DMS53 (cell line): ENCODE measurements at regions not wholly inside any gene's neighbourhood (a gene's known extent, or its start where the extent isn't known, plus 50 kb on each side); places are given as distances from the start of the nearest gene placed in this dataset.
"Not testable (repeated sequence)": the region's sequence is repeated elsewhere in the genome, so short reads cannot be mapped to it uniquely, and the experiment has no call there.

Experiments used
- DNase-seq: peaks from one replicate; lab custom pipeline; 2025; lab: John Stamatoyannopoulos, UW

DNA sequence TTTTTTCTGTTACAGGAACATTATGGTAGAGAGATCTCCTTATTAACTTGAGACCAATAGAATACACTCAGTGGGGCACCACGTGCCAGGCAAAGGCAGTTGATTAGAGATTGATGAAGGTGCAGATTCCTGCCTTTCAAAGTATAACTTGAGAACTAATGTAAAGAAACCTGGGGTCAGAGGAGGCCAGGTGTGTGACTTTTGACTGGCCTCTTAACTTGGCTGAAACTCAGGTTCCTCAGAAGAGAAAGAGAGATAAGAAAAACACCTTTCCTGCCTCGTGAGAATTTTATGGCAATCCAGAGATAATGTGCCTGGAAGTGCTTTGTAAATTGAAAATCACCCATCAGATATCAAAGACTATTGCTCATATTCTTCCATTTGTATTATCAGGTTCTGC is 110.7 kb upstream of the GZMB start:
- DNase-seq, result no peak

DNA sequence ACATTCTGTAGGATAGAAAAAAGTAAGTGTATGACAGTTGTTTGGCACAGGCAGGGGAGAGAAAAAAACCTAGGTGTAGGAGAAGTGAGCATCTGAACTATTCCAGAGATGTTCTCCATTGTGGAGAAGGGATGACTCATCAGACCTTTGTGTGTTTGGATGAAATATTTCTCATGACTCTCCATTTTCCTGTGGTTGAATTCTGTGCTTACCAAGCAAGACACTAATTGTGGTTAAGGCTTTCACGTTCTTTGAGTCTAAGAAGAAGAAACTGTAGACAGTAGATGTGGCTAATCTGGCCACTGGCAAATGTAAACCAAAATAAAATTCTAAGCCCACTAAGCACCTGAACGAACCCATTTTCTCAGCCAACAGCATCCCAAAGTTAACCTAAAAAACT is 107.9 kb upstream of the GZMB start:
- DNase-seq, result peak; percentile 45

GRCh38 chr14:24735984-24736630 is 102.1 kb upstream of the GZMB start:
- no peak for DNase-seq

GRCh38 chr14:24734917-24735500 is 101.0 kb upstream of the GZMB start:
- DNase-seq, result peak; percentile 86

GRCh38 chr14:24726480-24726879 is 92.5 kb upstream of the GZMB start:
- no peak for DNase-seq

GRCh38 chr14:24725311-24725710 is 91.3 kb upstream of the GZMB start:
- DNase-seq, result no peak

GRCh38 chr14:24721775-24722174 is 87.8 kb upstream of the GZMB start:
- DNase-seq, result no peak

GRCh38 chr14:24715239-24715638 is 81.2 kb upstream of the GZMB start:
- no peak for DNase-seq

DNA sequence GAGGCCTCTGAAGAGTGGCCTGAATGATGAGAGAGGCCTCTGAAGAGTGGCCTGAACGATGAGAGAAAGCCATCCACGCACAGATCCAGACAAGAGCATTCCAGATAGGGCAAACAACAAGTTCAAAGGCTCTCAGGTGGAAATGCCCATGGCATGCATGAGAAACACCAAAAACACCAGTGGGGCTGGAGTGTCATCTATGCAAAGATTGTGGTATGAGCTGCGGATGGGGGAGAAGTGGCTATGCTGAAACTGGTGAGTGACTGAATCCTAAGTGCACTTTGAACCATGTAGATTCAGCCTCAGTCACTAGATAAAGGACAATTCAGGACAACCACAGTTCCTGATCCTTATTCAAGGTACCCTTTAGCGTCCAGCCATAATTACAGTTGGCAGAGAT is 79.4 kb upstream of the GZMB start:
- DNase-seq, result no peak

DNA sequence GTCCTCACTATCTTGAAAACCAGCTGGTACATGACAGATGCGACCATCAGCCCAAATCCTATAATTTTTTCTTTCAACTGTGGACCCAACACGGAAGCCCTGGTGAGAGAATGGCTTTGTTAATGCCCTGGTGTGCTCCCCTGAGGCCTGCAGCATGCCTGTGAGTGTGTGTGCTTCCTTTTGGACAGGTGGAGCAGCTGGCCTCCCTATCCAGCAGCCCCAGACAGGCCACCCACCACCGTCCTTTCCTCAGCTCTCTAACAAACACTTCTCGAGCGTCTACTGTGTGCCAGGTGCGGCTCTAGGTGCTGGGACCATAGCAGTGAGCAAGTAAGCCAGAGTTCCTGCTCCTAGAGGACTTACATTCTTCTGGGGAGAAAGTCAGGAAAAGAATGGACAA is 78.9 kb upstream of the GZMB start:
- no peak for DNase-seq

GRCh38 chr14:24712374-24712773 is 78.4 kb upstream of the GZMB start:
- no peak for DNase-seq

DNA sequence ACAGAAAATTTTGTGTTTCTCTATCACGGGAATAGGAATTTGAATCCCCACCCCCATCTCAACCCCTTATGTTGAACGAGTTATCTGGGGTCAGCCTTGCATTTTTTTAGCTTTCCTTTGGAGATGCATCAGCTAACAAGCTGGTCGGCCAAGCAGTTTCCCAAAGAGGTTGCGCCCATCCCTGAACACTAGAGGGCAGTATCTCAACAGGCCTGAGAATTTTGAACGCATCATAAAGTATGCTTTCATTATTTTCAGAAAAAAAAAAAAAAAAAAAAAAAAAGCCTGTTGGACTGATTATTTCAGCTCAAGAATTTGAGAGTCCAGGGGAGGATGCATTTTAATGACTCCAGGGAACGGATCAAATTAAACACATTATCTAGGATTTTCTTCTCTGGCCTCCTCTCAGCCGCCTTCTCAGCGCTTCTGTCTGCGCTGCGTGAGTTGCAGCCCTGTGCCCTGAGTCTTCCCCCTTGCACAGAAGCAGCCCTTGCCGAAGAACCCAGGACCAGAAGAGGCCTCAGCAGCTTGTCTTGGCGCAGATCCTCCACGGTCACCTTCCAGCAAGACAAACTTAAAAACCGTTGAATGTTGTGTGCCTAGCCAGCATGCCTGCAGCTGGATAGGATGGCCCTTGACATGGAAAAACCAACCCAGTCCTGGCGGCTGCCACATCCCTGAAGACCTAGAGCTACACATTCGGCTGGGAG is 76.6 kb upstream of the GZMB start:
- DNase-seq, result peak; percentile 73

- DNase-seq, result no peak
These were observed 74.7 kb upstream of the GZMB start for GRCh38 chr14:24708684-24709083.

- DNase-seq, result no peak
These were observed 72.4 kb upstream of the GZMB start for GRCh38 chr14:24706351-24706750.

DNA sequence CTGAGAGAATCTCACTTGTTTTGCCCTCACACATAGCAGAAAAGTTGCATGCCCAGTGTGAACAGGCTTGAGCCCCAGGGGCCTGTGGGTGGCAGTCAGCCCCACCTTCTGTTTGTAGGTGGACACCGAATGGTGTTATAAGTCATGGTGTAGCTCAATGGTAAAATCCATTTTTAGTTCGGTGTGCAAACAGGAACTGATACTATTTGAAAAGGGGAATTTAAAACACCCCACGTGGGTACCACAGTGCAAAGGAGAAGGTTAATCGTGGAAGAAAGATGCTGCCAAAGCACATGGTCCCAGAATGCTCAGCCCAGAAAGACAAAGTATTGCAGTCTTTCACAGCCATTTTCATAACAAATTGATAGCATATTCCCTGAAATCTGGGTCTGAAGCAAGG is 71.8 kb upstream of the GZMB start:
- no peak for DNase-seq

DNA sequence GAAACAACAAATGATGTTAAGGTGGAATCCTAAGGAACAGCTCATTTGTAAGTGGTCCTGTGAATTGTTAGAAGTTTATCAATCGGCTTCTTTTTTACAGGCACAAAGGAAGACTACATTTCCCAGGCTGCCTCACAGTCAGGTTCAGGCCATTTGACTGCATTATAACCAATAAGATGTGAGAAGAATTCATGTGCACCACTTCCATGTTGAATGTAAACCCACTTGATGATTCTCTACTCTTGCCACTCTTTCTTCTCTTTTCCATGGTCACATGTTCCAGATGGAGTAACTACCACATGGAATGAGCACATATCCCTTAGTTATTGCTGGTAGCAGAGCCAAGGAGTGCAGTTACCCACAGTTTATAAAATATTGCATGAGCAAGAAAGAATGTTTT is 67.1 kb upstream of the GZMB start:
- DNase-seq, result peak; percentile 5

DNA sequence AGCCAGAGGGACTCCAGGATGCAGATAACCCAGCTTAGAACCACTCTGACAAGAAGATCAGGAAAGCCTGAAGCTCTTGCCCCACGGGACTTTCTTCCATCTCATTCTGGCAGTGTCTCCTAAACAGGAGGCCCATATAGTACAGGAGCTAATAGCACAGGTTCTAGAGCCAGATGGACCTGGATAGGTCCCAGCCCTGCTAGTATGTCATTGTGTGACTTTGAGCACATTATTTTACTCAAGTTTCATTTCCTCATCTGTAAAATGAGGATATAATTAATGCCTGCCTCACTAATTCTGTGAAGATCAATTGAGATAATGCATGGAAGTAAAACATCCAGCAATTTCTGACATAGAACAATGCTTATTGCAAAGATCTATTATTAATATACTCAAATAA is 66.5 kb upstream of the GZMB start:
- DNase-seq, result no peak

GRCh38 chr14:24699052-24699451 is 65.1 kb upstream of the GZMB start:
- DNase-seq, result no peak

GRCh38 chr14:24696280-24696920 is 62.4 kb upstream of the GZMB start:
- DNase-seq, result not testable (repeated sequence)

- no peak for DNase-seq
These were observed 61.6 kb upstream of the GZMB start for GRCh38 chr14:24695265-24696241.

GRCh38 chr14:24694680-24695079 is 60.7 kb upstream of the GZMB start:
- no peak for DNase-seq

DNA sequence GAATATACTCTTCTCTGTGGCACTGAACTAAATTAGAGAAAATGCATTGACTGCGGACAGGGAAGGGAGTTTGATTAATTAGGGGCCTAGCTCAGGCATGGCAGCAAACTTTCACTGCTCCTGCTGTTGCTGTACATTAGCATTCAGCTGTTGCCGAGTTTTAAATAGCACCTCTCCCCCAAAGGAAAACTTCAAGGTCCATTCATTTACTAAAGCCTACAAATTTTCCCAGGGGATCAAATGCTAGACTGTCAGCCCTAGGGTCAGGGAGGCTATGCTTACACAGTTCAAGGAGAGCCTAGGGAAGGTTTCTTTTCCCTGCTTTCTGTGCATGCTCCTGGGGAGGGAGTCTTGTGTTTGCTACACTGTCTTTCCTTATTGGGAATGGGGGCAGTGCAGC is 60.0 kb upstream of the GZMB start:
- DNase-seq, result no peak
